HG02571 (cell line): ENCODE measurements at regions not wholly inside any gene's neighbourhood (a gene's known extent, or its start where the extent isn't known, plus 50 kb on each side); places are given as distances from the start of the nearest gene placed in this dataset.

Experiments
- ATAC-seq: cut with Tn5 transposase; IDR thresholded peaks from one replicate; pipeline ENCODE4 v1.9.1; 2021; ENCODE audit warnings: mild to moderate bottlenecking, moderate library complexity; ENCODE audit not compliant: unreplicated experiment

GRCh38 chr12:84807249-84807648 lies 105.3 kb downstream of the SLC6A15 start:
- no peak for ATAC-seq

- no peak for ATAC-seq
Measured at GRCh38 chr12:84805474-84805858, 107.1 kb downstream of the SLC6A15 start.

DNA sequence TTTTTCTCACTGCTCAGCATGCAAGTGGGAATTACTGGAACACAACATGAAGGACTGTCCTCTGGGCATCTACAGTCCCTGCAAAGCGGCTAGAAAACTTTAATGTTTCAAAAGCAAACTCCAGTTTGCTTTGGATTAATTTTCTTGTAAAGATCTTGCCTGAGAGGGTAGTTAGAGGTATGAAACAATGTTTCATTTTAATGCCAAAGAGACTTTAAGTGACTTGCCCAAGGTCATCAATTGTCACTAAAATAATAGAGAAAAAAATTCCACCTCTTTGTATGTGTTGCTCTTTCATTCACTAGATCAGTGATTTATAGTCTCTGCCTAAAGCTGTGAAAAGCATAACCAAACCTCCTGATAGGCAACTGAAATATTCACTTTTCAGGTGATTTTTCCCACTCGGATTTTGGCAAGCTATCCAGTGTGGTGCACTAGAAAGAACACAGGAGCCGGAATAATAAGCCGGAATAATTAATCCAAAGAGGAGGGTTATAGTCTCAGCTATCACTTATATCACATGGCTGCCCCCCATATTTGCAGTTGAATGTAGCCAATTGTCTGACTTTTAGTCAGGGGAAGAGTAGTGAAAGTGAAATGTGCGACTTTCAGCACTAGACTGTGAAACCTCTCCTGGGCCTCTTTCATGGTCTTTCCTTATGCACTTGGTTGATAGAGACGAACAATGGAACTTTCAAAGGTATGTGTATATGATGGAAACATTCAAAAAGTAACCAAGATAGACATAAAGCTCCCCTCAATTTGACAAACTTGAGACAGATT lies 107.7 kb downstream of the SLC6A15 start:
- no peak for ATAC-seq

DNA sequence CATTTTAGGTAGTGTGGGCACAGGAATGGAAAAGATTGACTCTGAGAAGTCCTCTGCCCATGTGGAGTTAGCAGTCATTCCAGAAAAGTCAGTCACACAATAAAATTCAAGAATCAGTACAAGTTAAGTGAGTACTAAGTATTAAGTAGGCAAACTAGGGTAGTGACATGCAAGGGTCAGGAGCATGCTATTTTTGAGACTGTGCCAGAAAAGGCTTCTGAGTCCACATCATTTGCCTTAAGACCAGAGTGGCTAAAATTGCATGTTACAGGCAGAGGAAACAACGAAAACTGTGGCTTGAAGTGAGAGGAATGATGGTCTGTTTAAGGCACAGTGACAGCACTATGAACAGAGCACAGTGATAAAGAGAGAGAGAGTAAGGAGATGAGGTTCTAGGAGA lies 108.9 kb downstream of the SLC6A15 start:
- ATAC-seq: no peak

- ATAC-seq: no peak
Measured at GRCh38 chr12:84802161-84802560, 110.4 kb downstream of the SLC6A15 start.

DNA sequence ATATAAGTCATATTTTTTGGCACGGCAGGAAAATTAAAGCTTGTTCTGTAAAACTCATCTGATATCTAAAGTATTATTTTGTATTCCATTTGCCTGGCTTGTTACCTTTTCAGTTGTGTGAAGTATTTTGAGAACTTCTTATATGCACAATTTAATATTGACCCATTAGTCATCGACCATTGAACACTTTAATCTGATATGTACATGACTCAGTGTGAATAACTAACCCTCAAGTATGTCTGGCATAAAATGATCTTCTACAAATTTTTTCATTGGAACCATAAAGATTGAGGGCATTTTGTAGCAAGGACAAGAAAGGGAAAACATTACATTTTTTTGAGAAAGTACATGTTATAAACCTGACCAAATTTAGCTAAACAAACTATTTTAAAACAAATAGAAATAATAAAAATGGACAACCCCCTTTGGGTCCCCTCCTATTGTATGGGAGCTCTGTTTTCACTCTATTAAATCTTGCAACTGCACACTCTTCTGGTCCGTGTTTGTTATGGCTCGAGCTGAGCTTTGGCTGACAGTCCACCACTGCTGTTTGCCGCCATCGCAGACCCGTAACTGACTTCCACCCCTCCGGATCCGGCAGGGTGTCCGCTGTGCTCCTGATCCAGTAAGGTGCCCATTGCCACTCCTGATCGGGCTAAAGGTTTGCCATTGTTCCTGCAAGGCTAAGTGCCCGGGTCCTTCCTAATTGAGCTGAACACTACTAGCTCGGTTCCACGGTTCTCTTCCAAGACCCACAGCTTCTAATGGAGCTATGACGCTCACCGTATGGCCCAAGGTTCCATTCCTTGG lies 118.8 kb downstream of the SLC6A15 start:
- no peak for ATAC-seq

DNA sequence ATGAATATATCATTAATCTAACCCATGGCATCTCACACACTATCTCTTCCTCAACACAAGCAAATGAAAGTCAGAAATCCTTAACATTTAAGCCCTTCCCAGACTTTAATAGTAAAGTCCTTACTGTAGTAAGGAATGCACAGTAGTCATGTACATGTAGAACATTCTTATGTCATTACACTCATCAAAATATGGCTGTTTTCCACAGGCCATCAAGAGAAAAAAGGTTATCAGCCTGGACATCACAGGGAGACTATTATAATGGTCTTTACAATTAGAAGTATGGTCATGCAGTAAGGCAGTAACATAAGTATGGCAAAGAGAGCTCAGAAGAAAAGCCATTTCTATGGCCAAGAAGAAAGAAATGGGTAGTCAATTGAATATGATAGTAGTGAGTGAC lies 121.2 kb downstream of the SLC6A15 start:
- ATAC-seq: no peak

GRCh38 chr12:84789184-84789583 lies 123.4 kb downstream of the SLC6A15 start:
- ATAC-seq: no peak

DNA sequence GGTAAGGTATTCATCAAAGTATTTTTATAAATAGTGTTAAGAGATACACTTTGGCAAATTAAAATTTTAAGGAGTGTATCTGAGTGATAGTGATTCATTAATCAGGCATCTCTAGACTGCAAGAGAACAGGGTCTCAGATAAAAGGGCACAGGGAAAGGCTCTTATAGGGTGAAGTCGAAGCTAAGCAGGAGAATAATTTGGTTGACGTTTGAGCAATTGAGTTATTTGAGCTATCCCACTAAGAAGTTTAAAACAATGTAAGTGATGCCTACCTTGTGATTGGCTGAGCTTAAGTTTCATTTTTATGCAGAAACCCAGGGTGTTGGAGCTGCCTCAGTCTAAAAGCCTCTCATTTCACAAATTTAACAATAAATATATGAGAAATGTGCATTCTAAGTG lies 125.3 kb downstream of the SLC6A15 start:
- no peak for ATAC-seq

DNA sequence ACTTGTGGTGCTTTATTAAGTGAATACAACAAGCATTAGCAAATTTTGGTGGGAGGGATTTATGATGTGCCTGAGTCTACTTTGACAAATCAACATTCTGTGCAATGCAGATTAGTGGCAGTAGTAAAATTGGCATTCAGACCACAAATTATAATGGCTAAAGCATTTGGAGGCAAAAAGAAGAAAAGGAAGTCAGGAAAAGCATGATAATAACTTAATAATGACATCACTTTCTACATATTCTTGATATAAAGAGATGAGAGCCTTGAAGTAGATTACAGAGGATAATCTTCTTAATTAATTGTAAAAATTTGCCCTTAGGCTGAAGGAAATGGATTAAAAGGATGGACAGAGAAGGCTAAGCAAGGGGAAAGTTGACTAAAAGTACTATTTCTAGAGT lies 126.0 kb downstream of the SLC6A15 start:
- ATAC-seq: no peak

DNA sequence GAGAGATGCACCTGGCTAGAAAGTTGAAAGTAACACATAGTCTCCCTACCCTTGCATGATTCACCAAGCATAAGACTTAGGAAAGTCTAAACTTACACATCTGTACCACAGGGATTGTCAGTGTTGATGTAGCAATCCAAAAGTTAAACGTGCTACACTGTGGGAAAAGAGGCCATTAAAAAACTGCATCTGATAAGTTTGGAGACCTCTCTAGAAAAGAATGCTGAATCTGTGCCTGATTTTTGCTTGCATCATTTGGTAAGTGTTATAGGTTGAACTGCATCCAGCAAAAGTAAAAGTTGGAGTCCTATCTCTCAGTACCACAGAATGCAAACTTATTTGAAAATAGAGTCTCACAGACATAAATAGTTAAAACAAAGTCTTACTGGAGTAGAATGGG lies 126.6 kb downstream of the SLC6A15 start:
- ATAC-seq: no peak

DNA sequence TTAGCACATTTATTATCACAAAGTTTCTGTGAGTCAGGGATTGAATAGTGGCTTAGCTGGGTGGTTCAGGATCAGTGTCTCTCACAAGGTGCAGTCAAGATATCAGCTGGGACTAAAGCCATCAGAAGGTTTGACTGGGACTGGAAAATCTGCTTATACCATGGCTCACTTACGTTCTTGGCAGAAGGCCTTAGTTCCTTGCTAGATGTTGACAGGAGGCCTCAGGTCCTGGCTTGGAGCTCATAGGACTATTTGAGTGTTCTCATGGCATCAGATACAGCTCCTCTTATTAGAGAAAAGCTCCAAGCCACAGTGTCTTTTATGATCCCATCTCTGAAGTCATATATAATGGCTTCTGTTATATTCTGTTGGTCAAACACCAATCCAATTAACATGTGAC lies 127.3 kb downstream of the SLC6A15 start:
- ATAC-seq: no peak

- no peak for ATAC-seq
Measured at GRCh38 chr12:84779169-84779568, 133.4 kb downstream of the SLC6A15 start.

DNA sequence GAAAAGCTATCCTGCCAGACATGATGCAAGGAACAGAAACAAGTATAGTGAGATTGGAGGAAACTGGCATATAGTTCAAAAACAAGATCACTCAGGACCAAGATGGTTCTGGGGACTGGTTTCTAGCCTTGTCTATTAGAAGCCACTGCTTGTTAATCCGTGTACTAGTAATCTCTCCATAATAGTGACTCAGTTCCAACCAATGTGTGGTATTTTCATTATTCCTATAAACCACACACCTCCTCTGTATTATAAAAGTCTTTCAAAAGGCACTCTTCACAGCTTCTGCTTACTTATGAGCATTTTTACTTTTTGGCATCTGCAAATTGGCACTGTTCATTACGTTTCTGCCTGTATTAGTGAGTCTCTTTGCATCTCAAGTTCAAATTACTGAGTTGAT lies 140.3 kb downstream of the SLC6A15 start:
- no peak for ATAC-seq

- no peak for ATAC-seq
Measured at GRCh38 chr12:84767079-84767478, 145.5 kb downstream of the SLC6A15 start.

DNA sequence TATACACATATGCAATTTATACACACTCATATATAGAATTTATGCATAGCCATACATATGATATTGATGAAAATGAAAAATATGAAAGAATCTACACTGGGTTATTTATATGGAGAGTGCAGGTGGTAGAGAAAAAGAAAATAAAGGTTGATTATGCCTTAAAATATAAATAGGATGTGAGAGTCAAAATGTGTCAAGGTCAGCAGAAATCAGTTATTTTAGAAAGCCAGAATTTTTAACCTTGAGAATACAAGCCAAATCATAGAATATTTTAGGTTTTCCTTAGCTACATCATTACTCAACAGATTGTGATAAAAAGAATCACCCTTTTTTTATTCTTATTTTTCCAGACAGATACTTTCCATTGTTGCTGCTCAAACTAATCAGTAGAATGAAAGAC lies 146.2 kb downstream of the SLC6A15 start:
- no peak for ATAC-seq

- no peak for ATAC-seq
Measured at GRCh38 chr12:84764001-84764400, 148.6 kb downstream of the SLC6A15 start.

DNA sequence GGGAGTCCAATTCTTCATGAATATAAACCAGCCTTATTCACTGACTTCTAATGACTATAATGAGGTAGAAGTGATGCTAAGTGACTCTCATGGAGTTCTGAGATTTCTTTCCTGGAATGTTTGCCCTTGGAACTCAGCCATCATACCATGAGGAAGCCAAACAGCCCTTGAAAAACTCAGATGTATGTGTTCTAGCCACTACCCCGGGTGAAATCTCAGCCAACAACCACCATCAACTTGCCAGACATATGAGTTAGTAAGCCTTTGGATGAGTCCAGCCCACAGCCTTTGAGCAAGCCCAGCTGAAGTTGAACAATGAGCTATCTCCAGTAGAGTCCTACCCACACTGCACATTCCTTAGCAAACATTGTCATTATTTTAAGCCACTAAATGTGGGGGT lies 149.5 kb downstream of the SLC6A15 start:
- no peak for ATAC-seq

DNA sequence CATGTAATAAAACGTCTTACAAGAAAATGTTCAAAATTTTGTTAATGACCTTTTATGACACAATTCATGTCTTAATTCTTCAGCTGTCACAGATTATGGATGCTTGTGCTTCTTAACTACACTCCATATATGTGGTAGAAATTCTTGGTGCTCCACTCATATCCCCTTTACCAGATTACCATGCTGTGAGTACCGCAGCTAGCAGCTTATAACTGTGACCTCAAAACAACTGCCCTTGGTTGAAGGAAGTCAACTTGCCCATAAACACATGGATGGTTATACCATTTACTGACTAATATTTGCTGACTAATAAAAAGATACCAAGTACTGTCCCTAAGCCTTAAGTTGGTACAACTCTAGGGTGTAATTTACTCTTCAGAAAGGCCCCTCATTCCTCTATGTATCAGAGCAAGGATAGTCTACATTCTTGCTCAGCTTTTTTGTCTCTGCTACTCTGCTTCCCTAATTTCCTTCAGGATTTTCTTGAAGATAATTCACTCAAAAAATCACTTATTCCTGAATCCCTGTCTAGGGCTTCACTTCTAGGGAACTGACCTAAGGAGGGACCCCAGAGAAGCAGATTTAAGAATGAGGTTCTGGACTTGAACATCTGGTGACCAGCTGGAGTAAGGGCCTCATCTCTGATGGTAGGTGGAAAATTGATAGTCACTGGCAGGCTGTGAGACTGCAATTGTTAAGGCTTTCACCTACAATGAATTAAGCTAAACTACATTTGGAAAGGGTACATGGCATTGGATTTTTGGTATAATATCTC lies 152.3 kb downstream of the SLC6A15 start:
- no peak for ATAC-seq

- ATAC-seq: no peak
Measured at GRCh38 chr12:84757978-84758377, 154.6 kb downstream of the SLC6A15 start.

DNA sequence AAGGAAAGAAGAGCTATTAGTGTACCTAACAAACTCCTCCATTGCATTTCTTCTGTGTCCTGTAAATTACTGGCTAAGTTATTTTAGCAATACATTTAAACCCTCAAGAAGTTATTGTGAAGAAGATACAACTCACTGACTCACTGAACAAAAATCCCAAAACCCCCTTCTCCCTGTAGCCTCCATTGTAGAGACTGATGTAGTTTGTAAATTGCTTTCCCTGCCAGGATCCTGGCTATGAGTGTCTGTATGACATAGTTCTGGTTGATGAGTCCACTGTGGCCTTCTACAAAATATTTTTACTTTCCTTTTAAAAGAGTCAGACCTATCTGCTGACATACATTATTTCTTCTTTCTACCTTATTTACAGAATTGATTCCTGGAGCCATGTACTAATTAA lies 155.6 kb downstream of the SLC6A15 start:
- no peak for ATAC-seq

GRCh38 chr12:84745127-84745526 lies 167.5 kb downstream of the SLC6A15 start:
- ATAC-seq: no peak
